PC-9 (cell line): ENCODE measurements at regions not wholly inside any gene's neighbourhood (a gene's known extent, or its start where the extent isn't known, plus 50 kb on each side); places are given as distances from the start of the nearest gene placed in this dataset.

ENCODE experiments used
- CTCF ChIP-seq: fragments of 200-600 bp; sonication (generic); conservative IDR thresholded peaks from 2 replicates; pipeline ENCODE4 v1.6.1; 2017; ENCODE audit warnings: mixed run types, antibody characterized with exemption, mild to moderate bottlenecking, moderate library complexity
- EZH2 ChIP-seq: fragments of 200-600 bp; sonication (generic); IDR thresholded peaks from 2 replicates; pipeline ENCODE4 v1.8.0; 2017; ENCODE audit warnings: antibody characterized with exemption, low read depth

DNA sequence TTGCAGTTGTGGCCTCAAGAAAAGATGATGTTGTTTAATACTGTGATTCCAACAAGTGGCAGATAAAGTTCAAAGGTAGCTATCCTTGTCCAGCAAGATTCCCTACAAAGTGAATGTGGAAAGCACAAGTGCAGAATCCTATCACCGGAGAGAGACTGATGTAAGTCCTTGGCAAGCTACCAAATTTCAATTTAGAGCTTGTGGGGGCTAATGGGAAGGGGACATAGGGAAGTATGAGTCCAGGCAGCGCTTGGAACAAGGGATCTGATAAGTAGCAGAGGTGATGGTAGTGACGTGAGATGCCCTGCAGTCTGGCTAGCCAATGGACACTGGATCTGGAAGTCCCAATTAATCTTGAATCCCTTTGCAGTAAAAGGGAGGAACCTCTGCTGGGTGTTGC lies 165.2 kb upstream of the DTNA start:
- TF ChIP-seq CTCF (no peak), EZH2 (no peak)
